AG04449 (cell line): ENCODE measurements at regions not wholly inside any gene's neighbourhood (a gene's known extent, or its start where the extent isn't known, plus 50 kb on each side); places are given as distances from the start of the nearest gene placed in this dataset.

Experiments used
- CTCF ChIA-PET: fragments of 350-600 bp; formaldehyde crosslinking; extraction: SDS; loops from one replicate; lab custom pipeline; 2021; ENCODE audit warnings: antibody characterized with exemption; lab: Yijun Ruan, JAX
- POLR2A ChIA-PET: fragments of 400-600, 350-600 bp; formaldehyde crosslinking; extraction: SDS; loops from one replicate; lab custom pipeline; 2020; ENCODE audit warnings: antibody characterized with exemption, inconsistent platforms; lab: Yijun Ruan, JAX
- DNase-seq: peaks from one replicate; pipeline ENCODE4 v3.0.0-alpha.2; 2010; ENCODE audit warnings: low read depth, low spot score
- H3K4me3 ChIP-seq: 2 replicates; pipeline ENCODE4 v1.5.1; 2011; ENCODE audit warnings: low read depth, mild to moderate bottlenecking, control low read depth, low read length
- CTCF ChIP-seq: IDR thresholded peaks from one replicate; pipeline ENCODE4 v1.5.1; 2011; ENCODE audit warnings: mild to moderate bottlenecking, moderate library complexity, low read length, control low read depth, inconsistent platforms; ENCODE audit not compliant: insufficient read depth; ENCODE audit errors: missing control alignments

GRCh38 chr20:12331236-12331635 lies 413.5 kb downstream of the BTBD3 start:
- H3K4me3 ChIP-seq, result no peak overlapping the region
- CTCF ChIA-PET, result no interaction called here
- TF ChIP-seq CTCF, result no peak
- DNase-seq, result no peak
- POLR2A ChIA-PET, result interaction anchor here (0.7 kb wide), 1 partner anchor 40 kb away, joined by 3 read pairs; no protein-coding TSS in a partner anchor

GRCh38 chr20:12337601-12338000 lies 419.9 kb downstream of the BTBD3 start:
- H3K4me3 ChIP-seq, result no peak overlapping the region
- POLR2A ChIA-PET, result no interaction called here
- CTCF ChIA-PET, result no interaction called here
- TF ChIP-seq CTCF, result no peak
- no peak for DNase-seq

- DNase-seq, result no peak
- POLR2A ChIA-PET, result no interaction called here
- H3K4me3 ChIP-seq, result no peak overlapping the region
- CTCF ChIA-PET, result no interaction called here
- no peak for TF ChIP-seq CTCF
These were observed 428.3 kb downstream of the BTBD3 start for GRCh38 chr20:12345978-12346377.

- H3K4me3 ChIP-seq, result no peak overlapping the region
- no peak for TF ChIP-seq CTCF
- ChIA-PET POLR2A (no interaction called here), CTCF (no interaction called here)
- DNase-seq, result no peak
These were observed 436.1 kb downstream of the BTBD3 start for GRCh38 chr20:12353842-12354241.

- ChIA-PET POLR2A (no interaction called here), CTCF (no interaction called here)
- no peak for TF ChIP-seq CTCF
- no peak overlapping the region for H3K4me3 ChIP-seq
- DNase-seq, result no peak
These were observed 437.0 kb downstream of the BTBD3 start for GRCh38 chr20:12354725-12355124.

- POLR2A ChIA-PET, result no interaction called here
- no peak for DNase-seq
These were observed 437.5 kb downstream of the BTBD3 start for GRCh38 chr20:12355185-12355584.

More at GRCh38 chr20:12355185-12355584, 437.5 kb downstream of the BTBD3 start:
- no peak overlapping the region for H3K4me3 ChIP-seq
- TF ChIP-seq CTCF, result no peak
- CTCF ChIA-PET, result no interaction called here
